Right atrium auricular region (tissue), 2 donors: ENCODE measurements at regions not wholly inside any gene's neighbourhood (a gene's known extent, or its start where the extent isn't known, plus 50 kb on each side); places are given as distances from the start of the nearest gene placed in this dataset.

Experiments used
- DNase-seq: peaks from one replicate; pipeline ENCODE4 v3.0.0-alpha.2; 2019; ENCODE audit warnings: low spot score
- H3K27ac ChIP-seq, 2 donors: fragments of 200-600 bp; sonication (generic); 1 replicate in 1 of 2; 2 replicates in 1 of 2; pipeline ENCODE4 v1.5.1; 2016 to 2019
- H3K27me3 ChIP-seq, 2 donors: fragments of 200-600 bp; sonication (generic); one replicate each; pipeline versions ENCODE4 v1.5.1 to v1.6.0; 2017 to 2019
- H3K36me3 ChIP-seq: fragments of 200-600 bp; sonication (generic); one replicate; pipeline ENCODE4 v1.5.1; 2016
- H3K4me1 ChIP-seq, 2 donors: fragments of 200-600 bp; sonication (generic); one replicate each; pipeline versions ENCODE4 v1.5.1 to v1.6.0; 2017 to 2019
- H3K4me3 ChIP-seq, 2 donors: fragments of 200-600 bp; sonication (generic); 1 replicate in 1 of 2; 2 replicates in 1 of 2; pipeline ENCODE4 v1.5.1; 2017 to 2019; ENCODE audit warnings: mild to moderate bottlenecking in 1 of 2, moderate library complexity in 1 of 2
- H3K9me3 ChIP-seq, 2 donors: fragments of 200-600 bp; sonication (generic); one replicate each; pipeline ENCODE4 v1.5.1; 2019
- TF ChIP-seq, protein P1 (sequence below), 2 donors: fragments of 200-600 bp; sonication (generic); IDR thresholded peaks; one replicate each; pipeline ENCODE4 v1.5.1; 2019; ENCODE audit warnings: antibody characterized with exemption in 2 of 2

DNA sequence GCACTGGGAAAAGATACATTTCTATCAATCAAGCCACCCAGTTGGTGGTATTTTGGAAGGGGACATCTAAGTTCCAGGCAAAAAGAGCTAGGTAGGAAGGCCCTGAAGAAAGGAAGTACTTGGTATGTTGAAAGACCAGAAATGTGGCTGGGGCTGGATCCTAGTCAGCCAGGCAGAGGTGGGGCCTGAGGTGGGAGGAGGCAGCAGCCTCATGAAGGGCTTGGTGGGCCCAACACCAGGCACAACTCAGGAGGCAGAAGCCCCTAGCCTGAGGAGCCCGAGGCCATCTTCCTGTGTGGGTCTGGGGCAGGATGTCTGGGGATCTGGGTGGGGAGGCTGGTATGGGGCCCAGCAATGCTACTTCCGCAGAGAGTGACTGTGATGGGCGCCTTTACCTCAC, 105.9 kb downstream of the SALL1 start:
- no peak overlapping the region for H3K27ac ChIP-seq
- H3K4me1 ChIP-seq, result no peaks in the 10 kb centered on the region
- no peaks in the 10 kb centered on the region for H3K27me3 ChIP-seq
- H3K36me3 ChIP-seq, result no peaks in the 10 kb centered on the region
- no peak for DNase-seq
- H3K9me3 ChIP-seq, result no peaks in the 10 kb centered on the region
- H3K4me3 ChIP-seq, result no peak overlapping the region
- TF ChIP-seq, protein P1, sequence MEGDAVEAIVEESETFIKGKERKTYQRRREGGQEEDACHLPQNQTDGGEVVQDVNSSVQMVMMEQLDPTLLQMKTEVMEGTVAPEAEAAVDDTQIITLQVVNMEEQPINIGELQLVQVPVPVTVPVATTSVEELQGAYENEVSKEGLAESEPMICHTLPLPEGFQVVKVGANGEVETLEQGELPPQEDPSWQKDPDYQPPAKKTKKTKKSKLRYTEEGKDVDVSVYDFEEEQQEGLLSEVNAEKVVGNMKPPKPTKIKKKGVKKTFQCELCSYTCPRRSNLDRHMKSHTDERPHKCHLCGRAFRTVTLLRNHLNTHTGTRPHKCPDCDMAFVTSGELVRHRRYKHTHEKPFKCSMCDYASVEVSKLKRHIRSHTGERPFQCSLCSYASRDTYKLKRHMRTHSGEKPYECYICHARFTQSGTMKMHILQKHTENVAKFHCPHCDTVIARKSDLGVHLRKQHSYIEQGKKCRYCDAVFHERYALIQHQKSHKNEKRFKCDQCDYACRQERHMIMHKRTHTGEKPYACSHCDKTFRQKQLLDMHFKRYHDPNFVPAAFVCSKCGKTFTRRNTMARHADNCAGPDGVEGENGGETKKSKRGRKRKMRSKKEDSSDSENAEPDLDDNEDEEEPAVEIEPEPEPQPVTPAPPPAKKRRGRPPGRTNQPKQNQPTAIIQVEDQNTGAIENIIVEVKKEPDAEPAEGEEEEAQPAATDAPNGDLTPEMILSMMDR (IDR thresholded peaks at IDR 0.05), result no peak

DNA sequence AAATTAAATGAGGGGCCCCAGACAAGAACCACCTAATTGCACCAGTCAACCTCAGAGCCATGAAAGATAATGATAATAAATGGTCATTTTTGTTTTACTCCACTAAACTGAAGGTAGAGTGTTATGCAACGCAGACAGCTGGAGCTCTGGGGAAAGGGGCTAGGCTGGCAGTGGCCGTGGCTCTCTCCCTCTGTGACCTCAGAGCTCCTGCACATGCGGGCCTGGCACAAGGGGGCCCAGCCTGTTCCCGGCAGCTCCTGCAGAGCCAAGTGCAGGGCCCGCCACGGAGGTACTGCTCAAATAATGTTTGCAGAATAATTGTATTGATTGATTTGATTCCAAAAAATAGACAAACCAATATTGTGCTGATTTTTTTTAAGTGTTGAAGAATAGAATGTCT, 109.5 kb downstream of the SALL1 start:
- Histone ChIP-seq H3K9me3 (no peaks in the 10 kb centered on the region), H3K27me3 (no peaks in the 10 kb centered on the region), H3K4me1 (no peaks in the 10 kb centered on the region), H3K27ac (no peak overlapping the region), H3K4me3 (no peak overlapping the region), H3K36me3 (no peaks in the 10 kb centered on the region)
- DNase-seq, result no peak
- TF ChIP-seq, protein P1 (IDR thresholded peaks at IDR 0.05), result no peak

DNA sequence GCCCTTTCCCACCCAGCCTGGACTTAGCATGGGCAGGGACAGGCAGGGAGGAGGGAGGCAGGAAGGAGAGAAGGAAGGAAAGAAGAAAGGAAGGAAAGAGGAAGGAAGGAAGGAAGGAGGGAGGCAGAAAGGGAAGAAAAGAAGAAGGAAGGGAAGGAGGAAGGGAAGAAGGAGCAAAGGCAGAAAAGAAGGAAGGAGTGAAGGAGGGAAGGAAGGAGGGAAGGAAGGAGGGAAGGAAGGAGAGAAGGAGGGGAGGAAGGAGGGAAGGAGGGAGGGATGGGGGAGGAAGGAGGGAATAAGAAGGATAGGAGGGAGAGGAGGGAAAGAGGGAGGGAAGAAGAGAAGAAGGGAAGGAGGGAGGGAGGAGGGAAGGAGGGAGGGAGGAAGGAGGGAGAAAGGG, 110.4 kb downstream of the SALL1 start:
- H3K36me3 ChIP-seq, result no peaks in the 10 kb centered on the region
- no peaks in the 10 kb centered on the region for H3K4me1 ChIP-seq
- H3K27ac ChIP-seq, result no peak overlapping the region
- TF ChIP-seq, protein P1 (IDR thresholded peaks at IDR 0.05), result no peak
- no peaks in the 10 kb centered on the region for H3K27me3 ChIP-seq
- H3K4me3 ChIP-seq, result no peak overlapping the region
- no peaks in the 10 kb centered on the region for H3K9me3 ChIP-seq
- no peak for DNase-seq

DNA sequence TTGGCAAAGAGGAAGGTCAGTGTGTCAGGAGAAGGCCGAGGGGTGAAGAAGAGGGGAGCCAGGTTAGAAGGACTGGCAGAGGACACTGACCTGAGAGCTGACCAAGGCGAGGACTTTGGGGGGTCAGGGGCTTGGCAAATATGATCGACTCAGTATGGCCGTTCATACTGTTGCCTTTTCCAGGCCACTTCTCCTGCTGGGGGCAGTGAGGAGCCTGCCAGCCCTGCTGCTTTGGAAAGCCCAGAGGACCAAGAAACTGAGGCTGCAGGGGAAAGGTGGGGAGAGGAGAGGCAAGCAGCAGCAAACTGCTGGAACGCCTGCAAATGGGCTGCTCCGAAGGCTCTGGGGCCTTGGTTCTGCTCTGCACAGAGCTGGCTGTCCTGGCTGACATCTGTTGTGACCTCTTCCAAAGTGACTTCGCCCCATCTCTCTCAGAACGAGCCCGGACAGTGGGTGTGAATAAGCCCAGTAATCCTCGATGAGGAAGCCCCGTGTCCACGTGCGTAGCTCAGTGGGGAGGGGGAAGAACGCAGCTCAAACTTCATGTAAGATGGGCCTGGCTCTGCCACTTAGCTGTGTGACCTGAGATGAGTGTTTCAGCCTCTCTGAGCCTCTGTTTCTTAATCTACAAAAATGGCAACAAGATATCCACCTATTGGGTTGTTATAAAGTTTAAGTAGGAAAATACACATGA, 111.3 kb downstream of the SALL1 start:
- Histone ChIP-seq H3K9me3 (no peaks in the 10 kb centered on the region), H3K36me3 (no peaks in the 10 kb centered on the region), H3K4me1 (no peaks in the 10 kb centered on the region), H3K4me3 (no peak overlapping the region), H3K27me3 (no peaks in the 10 kb centered on the region), H3K27ac (no peak overlapping the region)
- DNase-seq, result no peak
- TF ChIP-seq, protein P1 (IDR thresholded peaks at IDR 0.05), result no peak

DNA sequence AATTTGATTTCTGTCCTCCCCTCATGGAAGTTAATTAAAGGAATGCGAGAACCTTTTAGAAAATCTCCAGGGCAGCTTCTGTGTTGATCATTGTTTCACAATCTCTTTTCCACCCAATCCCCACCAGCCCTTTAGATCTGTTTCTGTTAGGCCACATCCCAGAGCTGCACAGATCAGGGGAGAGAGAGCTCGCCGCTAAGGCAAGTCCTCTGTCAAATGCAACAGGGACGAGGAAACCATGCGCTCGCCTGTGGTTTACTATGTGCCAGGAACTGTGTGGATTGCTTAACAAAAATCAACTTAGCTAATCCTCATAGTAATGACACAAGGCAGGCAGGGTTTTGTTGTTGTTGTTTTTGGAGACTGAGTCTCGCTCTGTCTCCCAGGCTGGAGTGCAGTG, 115.4 kb downstream of the SALL1 start:
- Histone ChIP-seq H3K4me3 (no peak overlapping the region), H3K27me3 (no peaks in the 10 kb centered on the region), H3K36me3 (no peaks in the 10 kb centered on the region), H3K4me1 (no peaks in the 10 kb centered on the region), H3K27ac (no peak overlapping the region), H3K9me3 (no peaks in the 10 kb centered on the region)
- no peak for DNase-seq
- TF ChIP-seq, protein P1 (IDR thresholded peaks at IDR 0.05), result no peak

DNA sequence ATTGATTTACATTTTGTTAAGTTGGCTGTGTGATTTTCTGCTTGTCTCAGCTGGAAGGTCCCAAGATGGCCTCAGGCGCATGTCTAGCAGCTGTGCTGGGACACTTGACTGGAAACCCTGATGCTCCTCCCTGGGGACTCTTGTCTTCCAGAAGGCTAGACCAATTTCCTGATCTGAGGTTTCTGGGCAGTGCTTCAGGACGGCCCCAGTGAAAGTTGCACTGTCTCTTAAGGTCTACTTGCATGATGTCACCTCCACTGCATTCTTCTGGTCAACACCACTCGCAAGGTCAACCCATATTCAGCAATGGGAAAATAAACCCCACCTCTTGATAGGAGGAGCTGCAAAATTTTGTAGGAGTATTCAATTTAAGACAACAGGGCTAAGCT, 116.0 kb downstream of the SALL1 start:
- Histone ChIP-seq H3K4me3 (no peak overlapping the region), H3K36me3 (no peaks in the 10 kb centered on the region), H3K27me3 (no peaks in the 10 kb centered on the region), H3K4me1 (no peaks in the 10 kb centered on the region), H3K9me3 (no peaks in the 10 kb centered on the region), H3K27ac (no peak overlapping the region)
- TF ChIP-seq, protein P1 (IDR thresholded peaks at IDR 0.05), result no peak
- DNase-seq, result no peak
